IMR-90 (cell line): ENCODE measurements at regions not wholly inside any gene's neighbourhood (a gene's known extent, or its start where the extent isn't known, plus 50 kb on each side); places are given as distances from the start of the nearest gene placed in this dataset.

Source experiments
- ATAC-seq: fragments of 200-7000 bp; cut with Tn5 transposase; 2 replicates; pipeline ENCODE4 v1.9.1; 2020; ENCODE audit warnings: low read depth, mild to moderate bottlenecking, moderate library complexity
- BruUV-seq: library from RNA; stranded (reverse); fragments of 400-500 nt; replicated peaks from 2 replicates; lab custom pipeline; 2021; lab: Mats Ljungman, UMichigan
- CTCF ChIA-PET: fragments of 300-600 bp; formaldehyde crosslinking; extraction: SDS; loops from one replicate; lab custom pipeline; 2021; ENCODE audit warnings: antibody characterized with exemption; lab: Yijun Ruan, JAX
- POLR2A ChIA-PET: fragments of 300-600 bp; sonication (Branson Sonifier 250); formaldehyde crosslinking; loops from one replicate; lab custom pipeline; 2022; ENCODE audit warnings: antibody characterized with exemption; ENCODE audit not compliant: unreplicated experiment; lab: Charles Lee
- DNase-seq: peaks from one replicate; pipeline ENCODE4 v3.0.0; 2013
- H2AFZ ChIP-seq: replicated peaks from 2 replicates; pipeline ENCODE3; 2013; ENCODE audit warnings: low read length, mild to moderate bottlenecking; ENCODE audit not compliant: poor library complexity
- H2AK5ac ChIP-seq: 2 replicates; pipeline ENCODE4 v1.6.1; 2013; ENCODE audit warnings: low read depth, low read length, inconsistent platforms
- H2AK9ac ChIP-seq: replicated peaks from 2 replicates; pipeline ENCODE3; 2013; ENCODE audit warnings: mild to moderate bottlenecking, low read depth, low read length, moderate library complexity; ENCODE audit not compliant: poor library complexity
- H2BK120ac ChIP-seq: 2 replicates; pipeline ENCODE4 v1.6.1; 2013; ENCODE audit warnings: low read depth, low read length, inconsistent platforms
- H2BK15ac ChIP-seq: 3 replicates; pipeline ENCODE4 v1.6.1; 2013; ENCODE audit warnings: low read depth, low read length, inconsistent platforms
- H2BK20ac ChIP-seq: 2 replicates; pipeline ENCODE4 v1.6.1; 2013; ENCODE audit warnings: low read depth, mild to moderate bottlenecking, inconsistent platforms, low read length, moderate library complexity
- H2BK5ac ChIP-seq: 2 replicates; pipeline ENCODE4 v1.6.1; 2013; ENCODE audit warnings: mild to moderate bottlenecking, low read depth, low read length, inconsistent platforms; ENCODE audit not compliant: poor library complexity, severe bottlenecking
- H3K14ac ChIP-seq: replicated peaks from 2 replicates; pipeline ENCODE4 v1.6.1; 2013; ENCODE audit warnings: low read depth, low read length, inconsistent platforms
- H3K18ac ChIP-seq: 2 replicates; pipeline ENCODE4 v1.6.1; 2013; ENCODE audit warnings: low read depth, low read length, control low read depth
- H3K23ac ChIP-seq: 2 replicates; pipeline ENCODE4 v1.6.1; 2013; ENCODE audit warnings: low read depth, low read length, inconsistent platforms
- H3K27ac ChIP-seq: 2 replicates; pipeline ENCODE4 v1.5.1; 2013; ENCODE audit warnings: mild to moderate bottlenecking, control low read depth, low read length; ENCODE audit not compliant: insufficient read depth
- H3K27me3 ChIP-seq: 2 replicates; pipeline ENCODE4 v1.6.1; 2013; ENCODE audit warnings: low read length; ENCODE audit not compliant: control insufficient read depth, insufficient read depth
- H3K36me3 ChIP-seq: 2 replicates; pipeline ENCODE4 v1.6.1; 2013; ENCODE audit warnings: low read length, mixed read lengths; ENCODE audit not compliant: control insufficient read depth, insufficient read depth
- H3K4ac ChIP-seq: 2 replicates; pipeline ENCODE4 v1.6.1; 2013; ENCODE audit warnings: low read depth, low read length, inconsistent platforms
- H3K4me1 ChIP-seq: 2 replicates; pipeline ENCODE4 v1.6.1; 2013; ENCODE audit warnings: low read length, mixed read lengths; ENCODE audit not compliant: control insufficient read depth, insufficient read depth
- H3K4me2 ChIP-seq: 2 replicates; pipeline ENCODE4 v1.6.1; 2013; ENCODE audit warnings: low read depth, mild to moderate bottlenecking, control low read depth, low read length, moderate library complexity
- H3K4me3 ChIP-seq: 2 replicates; pipeline ENCODE4 v1.5.1; 2013; ENCODE audit warnings: low read depth, mild to moderate bottlenecking, control low read depth, low read length, moderate library complexity; ENCODE audit not compliant: insufficient read depth
- H3K56ac ChIP-seq: 2 replicates; pipeline ENCODE4 v1.6.1; 2013; ENCODE audit warnings: low read length, inconsistent platforms; ENCODE audit not compliant: insufficient read depth; ENCODE audit errors: extremely low read depth
- H3K79me1 ChIP-seq, 2 experiments: 2 replicates each; pipeline ENCODE4 v1.6.1; 2013; ENCODE audit warnings: low read length in 2 of 2, inconsistent platforms in 1 of 2, low read depth in 1 of 2
- H3K9ac ChIP-seq: 2 replicates; pipeline ENCODE4 v1.6.1; 2013; ENCODE audit warnings: low read depth, low read length, control low read depth
- H3K9me1 ChIP-seq: 2 replicates; pipeline ENCODE4 v1.6.1; 2013; ENCODE audit warnings: low read length, inconsistent platforms; ENCODE audit not compliant: insufficient read depth
- H3K9me3 ChIP-seq: 2 replicates; pipeline ENCODE4 v1.6.1; 2013; ENCODE audit warnings: low read length; ENCODE audit not compliant: control insufficient read depth, insufficient read depth
- H4K20me1 ChIP-seq: 2 replicates; pipeline ENCODE4 v1.6.1; 2013; ENCODE audit warnings: low read length, inconsistent platforms; ENCODE audit not compliant: insufficient read depth
- H4K5ac ChIP-seq: 2 replicates; pipeline ENCODE4 v1.6.1; 2013; ENCODE audit warnings: mild to moderate bottlenecking, low read depth, low read length, control low read depth
- H4K8ac ChIP-seq, 2 experiments: 2 replicates each; pipeline ENCODE4 v1.6.1; 2013; ENCODE audit warnings: low read depth in 2 of 2, low read length in 2 of 2, control low read depth in 1 of 2, inconsistent platforms in 1 of 2
- H4K91ac ChIP-seq: 2 replicates; pipeline ENCODE4 v1.6.1; 2013; ENCODE audit warnings: low read depth, low read length, inconsistent platforms; ENCODE audit not compliant: insufficient read depth
- BHLHE40 ChIP-seq: fragments of 150-350 bp; IDR thresholded peaks from 2 replicates; pipeline ENCODE4 v1.6.1; 2016; ENCODE audit warnings: mild to moderate bottlenecking, low read depth, low read length
- CEBPB ChIP-seq: IDR thresholded peaks from 2 replicates; pipeline ENCODE4 v1.6.1; 2012; ENCODE audit warnings: low read depth, low read length, improper control_type of control experiment
- CHD1 ChIP-seq: IDR thresholded peaks from 2 replicates; pipeline ENCODE4 v1.6.1; 2012; ENCODE audit warnings: low read depth, low read length, improper control_type of control experiment
- FOS ChIP-seq: fragments of 150-350 bp; IDR thresholded peaks from 2 replicates; pipeline ENCODE4 v1.6.1; 2016; ENCODE audit warnings: low read depth, low read length
- MAFK ChIP-seq: IDR thresholded peaks from 2 replicates; pipeline ENCODE4 v1.6.1; 2012; ENCODE audit warnings: low read depth, low read length, improper control_type of control experiment
- MAZ ChIP-seq: IDR thresholded peaks from 2 replicates; pipeline ENCODE4 v1.6.1; 2012; ENCODE audit warnings: low read depth, mild to moderate bottlenecking, low read length, improper control_type of control experiment, moderate library complexity, borderline replicate concordance
- MXI1 ChIP-seq: IDR thresholded peaks from 2 replicates; pipeline ENCODE4 v1.6.1; 2012; ENCODE audit warnings: low read depth, mild to moderate bottlenecking, low read length, moderate library complexity, borderline replicate concordance
- NFE2L2 ChIP-seq: fragments of 150-350 bp; IDR thresholded peaks from 2 replicates; pipeline ENCODE4 v1.6.1; 2016; ENCODE audit warnings: low read depth, mild to moderate bottlenecking, low read length
- POLR2A ChIP-seq: IDR thresholded peaks from 2 replicates; pipeline ENCODE4 v1.6.1; 2012; ENCODE audit warnings: mild to moderate bottlenecking, low read depth, low read length
- RAD21 ChIP-seq: IDR thresholded peaks from 2 replicates; pipeline ENCODE4 v1.6.1; 2012; ENCODE audit warnings: low read length, improper control_type of control experiment
- RCOR1 ChIP-seq: IDR thresholded peaks from 2 replicates; pipeline ENCODE4 v1.6.1; 2012; ENCODE audit warnings: mild to moderate bottlenecking, low read length, improper control_type of control experiment; ENCODE audit not compliant: insufficient replicate concordance
- RFX5 ChIP-seq: IDR thresholded peaks from 2 replicates; pipeline ENCODE4 v1.8.0; 2012; ENCODE audit warnings: low read depth, mild to moderate bottlenecking, low read length, moderate library complexity
- SMC3 ChIP-seq: fragments of 150-350 bp; IDR thresholded peaks from 2 replicates; pipeline ENCODE4 v1.6.1; 2016; ENCODE audit warnings: low read depth, mild to moderate bottlenecking, antibody characterized with exemption, low read length, moderate library complexity
- WGBS, 2 experiments: methylation state at CpG; one replicate each; pipeline versions ENCODE4 v1.1.5 to v1.1.7; 2013; ENCODE audit warnings: missing lambda C conversion rate in 2 of 2; ENCODE audit not compliant: insufficient read length in 1 of 2; ENCODE audit errors: extremely low coverage in 2 of 2; 5-methylcytosine and 5-hydroxymethylcytosine counted together
- dilution Hi-C: fragments of 300-500 bp; cut with HindIII; formaldehyde crosslinking; loops from one replicate; pipeline ENCODE4 v1.14.3; 2018; ENCODE audit warnings: low sequenced_read_pairs; ENCODE audit not compliant: unreplicated experiment
- in situ Hi-C: fragments of 300-500 bp; cut with MboI; formaldehyde crosslinking; loops from 3 replicates; pipeline ENCODE4 v1.14.3; 2019; ENCODE audit warnings: low sequenced_read_pairs, inconsistent platforms, mixed read lengths
- intact Hi-C: fragments of 100-400 bp; cut with micrococcal nuclease; formaldehyde crosslinking; loops from 2 replicates; pipeline ENCODE4 v1.10.0; 2022
- TF ChIP-seq, protein P1 (sequence below): fragments of 150-350 bp; IDR thresholded peaks from 2 replicates; pipeline ENCODE4 v1.6.1; 2016; ENCODE audit warnings: low read depth, mild to moderate bottlenecking, low read length, moderate library complexity, borderline replicate concordance
- TF ChIP-seq, protein P2 (sequence below): fragments of 150-350 bp; IDR thresholded peaks from 2 replicates; pipeline ENCODE4 v1.6.1; 2017; ENCODE audit warnings: mild to moderate bottlenecking, antibody characterized with exemption, low read length, low read depth
- TF ChIP-seq, protein P3 (sequence below): conservative IDR thresholded peaks from 2 replicates; pipeline ENCODE4 v1.5.1; 2012; ENCODE audit warnings: mild to moderate bottlenecking, low read depth, low read length, improper control_type of control experiment

DNA sequence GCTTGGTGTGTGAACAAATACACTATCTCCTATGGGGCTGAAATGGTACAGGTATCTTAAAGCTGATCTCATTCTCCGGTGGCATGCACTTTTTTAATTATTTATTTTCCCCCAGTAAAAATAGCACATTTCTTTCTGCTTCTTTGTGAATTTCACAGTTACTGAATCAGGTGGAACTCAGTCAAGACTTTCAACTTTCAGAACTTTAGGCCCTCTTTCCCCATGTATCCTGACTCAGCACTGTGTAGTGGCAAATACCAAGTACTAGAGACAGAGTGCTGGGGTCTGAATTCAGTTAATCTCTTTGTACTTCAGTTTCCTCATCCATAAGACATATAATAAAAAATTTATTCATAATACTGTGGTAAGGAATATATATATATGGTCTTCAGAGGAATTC is 223.9 kb downstream of the CSNK2A3 start:
- H4K91ac ChIP-seq = no peak overlapping the region
- no peak overlapping the region for H2BK20ac ChIP-seq
- H2BK15ac ChIP-seq = no peak overlapping the region
- H2AFZ ChIP-seq = no peak overlapping the region
- ATAC-seq (no peak), DNase-seq (no peak)
- H3K56ac ChIP-seq = no peak overlapping the region
- H3K27me3 ChIP-seq = no peaks in the 10 kb centered on the region; the same call in 1 of the 2 replicates
- BruUV-seq = no TSS peak
- H2AK9ac ChIP-seq = no peak overlapping the region
- no peaks in the 10 kb centered on the region for H3K9me3 ChIP-seq
- no peak overlapping the region for H3K18ac ChIP-seq
- TF ChIP-seq RCOR1 (no peak), NFE2L2 (no peak), MAFK (no peak), MXI1 (no peak), FOS (no peak), MAZ (no peak), SMC3 (no peak), POLR2A (no peak), BHLHE40 (no peak), CHD1 (no peak), RFX5 (no peak), CEBPB (no peak), RAD21 (no peak)
- TF ChIP-seq, protein P1, sequence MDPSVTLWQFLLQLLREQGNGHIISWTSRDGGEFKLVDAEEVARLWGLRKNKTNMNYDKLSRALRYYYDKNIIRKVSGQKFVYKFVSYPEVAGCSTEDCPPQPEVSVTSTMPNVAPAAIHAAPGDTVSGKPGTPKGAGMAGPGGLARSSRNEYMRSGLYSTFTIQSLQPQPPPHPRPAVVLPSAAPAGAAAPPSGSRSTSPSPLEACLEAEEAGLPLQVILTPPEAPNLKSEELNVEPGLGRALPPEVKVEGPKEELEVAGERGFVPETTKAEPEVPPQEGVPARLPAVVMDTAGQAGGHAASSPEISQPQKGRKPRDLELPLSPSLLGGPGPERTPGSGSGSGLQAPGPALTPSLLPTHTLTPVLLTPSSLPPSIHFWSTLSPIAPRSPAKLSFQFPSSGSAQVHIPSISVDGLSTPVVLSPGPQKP = no peak
- TF ChIP-seq, protein P2, sequence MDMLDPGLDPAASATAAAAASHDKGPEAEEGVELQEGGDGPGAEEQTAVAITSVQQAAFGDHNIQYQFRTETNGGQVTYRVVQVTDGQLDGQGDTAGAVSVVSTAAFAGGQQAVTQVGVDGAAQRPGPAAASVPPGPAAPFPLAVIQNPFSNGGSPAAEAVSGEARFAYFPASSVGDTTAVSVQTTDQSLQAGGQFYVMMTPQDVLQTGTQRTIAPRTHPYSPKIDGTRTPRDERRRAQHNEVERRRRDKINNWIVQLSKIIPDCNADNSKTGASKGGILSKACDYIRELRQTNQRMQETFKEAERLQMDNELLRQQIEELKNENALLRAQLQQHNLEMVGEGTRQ = no peak
- TF ChIP-seq, protein P3, sequence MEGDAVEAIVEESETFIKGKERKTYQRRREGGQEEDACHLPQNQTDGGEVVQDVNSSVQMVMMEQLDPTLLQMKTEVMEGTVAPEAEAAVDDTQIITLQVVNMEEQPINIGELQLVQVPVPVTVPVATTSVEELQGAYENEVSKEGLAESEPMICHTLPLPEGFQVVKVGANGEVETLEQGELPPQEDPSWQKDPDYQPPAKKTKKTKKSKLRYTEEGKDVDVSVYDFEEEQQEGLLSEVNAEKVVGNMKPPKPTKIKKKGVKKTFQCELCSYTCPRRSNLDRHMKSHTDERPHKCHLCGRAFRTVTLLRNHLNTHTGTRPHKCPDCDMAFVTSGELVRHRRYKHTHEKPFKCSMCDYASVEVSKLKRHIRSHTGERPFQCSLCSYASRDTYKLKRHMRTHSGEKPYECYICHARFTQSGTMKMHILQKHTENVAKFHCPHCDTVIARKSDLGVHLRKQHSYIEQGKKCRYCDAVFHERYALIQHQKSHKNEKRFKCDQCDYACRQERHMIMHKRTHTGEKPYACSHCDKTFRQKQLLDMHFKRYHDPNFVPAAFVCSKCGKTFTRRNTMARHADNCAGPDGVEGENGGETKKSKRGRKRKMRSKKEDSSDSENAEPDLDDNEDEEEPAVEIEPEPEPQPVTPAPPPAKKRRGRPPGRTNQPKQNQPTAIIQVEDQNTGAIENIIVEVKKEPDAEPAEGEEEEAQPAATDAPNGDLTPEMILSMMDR = no peak
- H3K79me1 ChIP-seq = no peaks in the 10 kb centered on the region
- ChIA-PET POLR2A (interaction anchor here (0.6 kb wide), 1 partner anchor 24 kb away, joined by 3 read pairs; no protein-coding TSS in a partner anchor), CTCF (no interaction called here)
- H3K36me3 ChIP-seq = no peaks in the 10 kb centered on the region
- dilution Hi-C loops = no loop called here
- no peak overlapping the region for H3K27ac ChIP-seq
- no CpG with 5 or more reads among the region's 1 CpG for WGBS, 2 experiments
- no peak overlapping the region for H3K4me2 ChIP-seq
- H3K9me1 ChIP-seq = no peaks in the 10 kb centered on the region
- H3K4ac ChIP-seq = no peak overlapping the region
- no peak overlapping the region for H2AK5ac ChIP-seq
- no peak overlapping the region for H2BK5ac ChIP-seq
- intact Hi-C loops = no loop called here
- H4K5ac ChIP-seq = no peak overlapping the region
- H3K4me1 ChIP-seq = no peaks in the 10 kb centered on the region
- H3K23ac ChIP-seq = no peak overlapping the region
- H2BK120ac ChIP-seq = no peak overlapping the region
- H3K4me3 ChIP-seq = no peak overlapping the region
- in situ Hi-C loops = no loop called here
- H4K8ac ChIP-seq = no peak overlapping the region
- no peaks in the 10 kb centered on the region for H4K20me1 ChIP-seq
- no peak overlapping the region for H3K9ac ChIP-seq
- no peak overlapping the region for H3K14ac ChIP-seq
